Activated CD8-positive, alpha-beta T cell treated with anti-CD3 and anti-CD28 coated beads for 36 hours (primary cell): ENCODE measurements at regions not wholly inside any gene's neighbourhood (a gene's known extent, or its start where the extent isn't known, plus 50 kb on each side); places are given as distances from the start of the nearest gene placed in this dataset.

Experiments
- ATAC-seq: fragments of 200-7000 bp; cut with Tn5 transposase; one replicate; pipeline ENCODE4 v1.10.0; 2021; ENCODE audit warnings: mild to moderate bottlenecking, moderate library complexity
- CTCF ChIA-PET: fragments of 350-600 bp; sonication (Branson Sonifier 250); formaldehyde crosslinking; loops from one replicate; lab custom pipeline; 2021; ENCODE audit warnings: antibody characterized with exemption; lab: Charles Lee
- POLR2A ChIA-PET: fragments of 350-600 bp; sonication (Branson Sonifier 250); formaldehyde crosslinking; loops from one replicate; lab custom pipeline; 2021; ENCODE audit warnings: antibody characterized with exemption; lab: Charles Lee
- DNase-seq: peaks from one replicate; pipeline ENCODE4 v3.0.0-alpha.2; 2020
- H3K27ac Mint-ChIP-seq: one replicate; pipeline ENCODE4 v1.8.0; 2021; ENCODE audit warnings: mild to moderate bottlenecking, mixed read lengths
- H3K27me3 Mint-ChIP-seq: one replicate; pipeline ENCODE4 v1.8.0; 2021; ENCODE audit warnings: mixed read lengths
- H3K36me3 Mint-ChIP-seq: one replicate; pipeline ENCODE4 v1.8.0; 2021; ENCODE audit warnings: low read depth, mixed read lengths
- H3K4me1 Mint-ChIP-seq: one replicate; pipeline ENCODE4 v1.8.0; 2021; ENCODE audit warnings: low read depth, mixed read lengths
- H3K4me3 Mint-ChIP-seq: one replicate; pipeline ENCODE4 v1.8.0; 2021; ENCODE audit warnings: mild to moderate bottlenecking, moderate library complexity, mixed read lengths
- H3K9me3 Mint-ChIP-seq: one replicate; pipeline ENCODE4 v1.8.0; 2021; ENCODE audit warnings: mixed read lengths
- intact Hi-C: fragments of 100-400 bp; cut with micrococcal nuclease; formaldehyde crosslinking; loops from one replicate; pipeline ENCODE4 v1.10.0; 2022
- TF ChIP-seq, protein P1 (sequence below): fragments of 200-600 bp; IDR thresholded peaks from one replicate; pipeline ENCODE4 v1.8.0; 2022; ENCODE audit warnings: antibody characterized with exemption, mild to moderate bottlenecking

DNA sequence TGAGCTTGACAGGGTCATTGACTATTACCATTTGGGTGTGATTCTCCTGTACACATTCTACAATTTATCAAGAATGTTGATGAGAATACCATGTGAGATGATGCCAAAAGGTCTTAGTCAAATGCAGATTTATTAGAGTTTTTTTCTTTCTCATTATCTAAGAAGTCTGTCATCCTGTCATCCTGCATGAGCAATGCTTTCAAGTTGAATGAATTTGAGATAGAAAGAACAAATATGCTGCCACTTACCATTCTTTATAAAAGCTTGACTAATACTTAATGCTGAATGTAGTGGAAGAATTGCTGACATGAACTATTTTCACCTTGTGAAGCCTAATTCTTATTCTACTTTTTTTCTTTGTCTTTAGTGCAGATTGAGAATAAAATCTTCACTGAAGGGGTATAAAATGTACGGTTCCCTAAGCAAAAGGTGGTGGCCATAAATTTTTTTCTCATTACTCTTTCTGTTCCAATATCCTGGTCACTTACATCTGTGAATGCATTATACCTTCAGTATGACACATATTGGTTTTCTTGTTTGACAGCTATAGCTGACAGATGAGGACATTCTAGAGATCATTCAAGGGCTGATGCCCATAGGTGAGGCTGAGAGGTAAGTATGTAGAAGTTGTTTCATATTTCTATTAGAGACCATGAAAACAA, 1434.7 kb downstream of the SLITRK1 start:
- CTCF ChIA-PET = no interaction called here

DNA sequence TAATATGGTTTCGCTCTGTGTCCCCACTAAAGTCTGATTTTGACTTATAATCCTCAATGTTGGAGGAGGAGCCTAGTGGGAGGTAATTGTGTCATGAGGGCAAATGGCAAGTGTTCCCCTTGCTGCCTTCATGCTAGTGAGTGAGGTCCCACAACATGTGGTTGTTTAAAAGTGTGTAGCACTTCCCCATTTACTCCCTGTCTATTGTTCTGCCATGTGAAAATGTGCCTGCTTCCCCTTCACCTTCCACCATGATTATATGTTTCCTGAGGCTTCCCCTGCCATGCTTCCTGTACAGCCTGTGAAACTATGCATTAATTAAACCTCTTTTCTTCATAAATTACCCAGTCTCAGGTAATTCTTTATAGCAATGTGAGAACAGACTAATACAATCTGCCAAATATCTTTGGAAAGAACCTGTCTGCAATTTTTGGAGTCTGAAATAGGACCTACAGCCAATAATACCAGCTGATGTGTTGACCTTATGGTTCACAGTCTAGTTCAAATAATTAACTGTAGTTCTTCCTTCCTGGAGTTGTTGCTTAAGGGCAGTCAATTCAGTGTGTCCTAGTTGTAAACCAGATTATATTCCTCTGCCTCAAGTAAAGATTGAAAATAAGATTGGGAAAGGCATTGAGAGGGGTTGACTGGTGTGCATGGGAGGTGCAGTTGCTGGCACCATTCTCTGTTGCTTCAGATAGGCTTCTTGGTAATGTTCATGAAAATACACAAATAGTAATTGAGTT, 1442.9 kb downstream of the SLITRK1 start:
- Mint-ChIP-seq H3K4me1 (no peaks in the 10 kb centered on the region), H3K27ac (no peak overlapping the region), H3K9me3 (peaks cover 20% of the 10 kb centered on the region), H3K36me3 (no peaks in the 10 kb centered on the region), H3K27me3 (no peaks in the 10 kb centered on the region), H3K4me3 (no peak overlapping the region)
- TF ChIP-seq, protein P1, sequence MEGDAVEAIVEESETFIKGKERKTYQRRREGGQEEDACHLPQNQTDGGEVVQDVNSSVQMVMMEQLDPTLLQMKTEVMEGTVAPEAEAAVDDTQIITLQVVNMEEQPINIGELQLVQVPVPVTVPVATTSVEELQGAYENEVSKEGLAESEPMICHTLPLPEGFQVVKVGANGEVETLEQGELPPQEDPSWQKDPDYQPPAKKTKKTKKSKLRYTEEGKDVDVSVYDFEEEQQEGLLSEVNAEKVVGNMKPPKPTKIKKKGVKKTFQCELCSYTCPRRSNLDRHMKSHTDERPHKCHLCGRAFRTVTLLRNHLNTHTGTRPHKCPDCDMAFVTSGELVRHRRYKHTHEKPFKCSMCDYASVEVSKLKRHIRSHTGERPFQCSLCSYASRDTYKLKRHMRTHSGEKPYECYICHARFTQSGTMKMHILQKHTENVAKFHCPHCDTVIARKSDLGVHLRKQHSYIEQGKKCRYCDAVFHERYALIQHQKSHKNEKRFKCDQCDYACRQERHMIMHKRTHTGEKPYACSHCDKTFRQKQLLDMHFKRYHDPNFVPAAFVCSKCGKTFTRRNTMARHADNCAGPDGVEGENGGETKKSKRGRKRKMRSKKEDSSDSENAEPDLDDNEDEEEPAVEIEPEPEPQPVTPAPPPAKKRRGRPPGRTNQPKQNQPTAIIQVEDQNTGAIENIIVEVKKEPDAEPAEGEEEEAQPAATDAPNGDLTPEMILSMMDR = no peak
- CTCF ChIA-PET = no interaction called here
- no peak for DNase-seq
- POLR2A ChIA-PET = no interaction called here
- intact Hi-C loops = no loop called here
- ATAC-seq = no peak

More for the DNA sequence above, 1434.7 kb downstream of the SLITRK1 start:
- Mint-ChIP-seq H3K36me3 (no peaks in the 10 kb centered on the region), H3K4me1 (no peaks in the 10 kb centered on the region), H3K9me3 (peaks cover 7% of the 10 kb centered on the region), H3K4me3 (no peak overlapping the region), H3K27ac (no peak overlapping the region), H3K27me3 (no peaks in the 10 kb centered on the region)
- POLR2A ChIA-PET = no interaction called here
- intact Hi-C loops = no loop called here
- ATAC-seq (no peak), DNase-seq (no peak)
- TF ChIP-seq, protein P1 = no peak

DNA sequence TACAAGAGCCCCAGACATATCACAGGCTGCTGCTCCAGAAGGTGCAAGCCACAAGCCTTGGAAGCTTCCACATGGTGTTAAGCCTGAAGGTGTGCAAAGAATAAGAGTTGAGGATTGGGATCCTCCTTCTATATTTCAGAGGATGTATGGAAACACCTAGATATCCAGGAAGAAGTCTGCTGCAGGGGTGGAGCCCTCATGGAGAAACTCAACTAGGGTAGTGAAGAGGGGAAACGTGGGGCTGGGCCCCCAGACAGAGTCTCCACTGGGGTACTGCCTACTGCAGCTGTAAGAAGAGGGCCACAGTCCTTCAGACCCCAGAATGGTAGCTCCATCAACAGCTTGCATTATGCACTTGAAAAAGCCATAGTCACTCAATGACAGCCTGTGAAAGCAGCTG, 1444.0 kb downstream of the SLITRK1 start:
- ChIA-PET CTCF (no interaction called here), POLR2A (no interaction called here)
- TF ChIP-seq, protein P1 = no peak
- Mint-ChIP-seq H3K4me1 (no peaks in the 10 kb centered on the region), H3K27ac (no peak overlapping the region), H3K36me3 (no peaks in the 10 kb centered on the region), H3K4me3 (no peak overlapping the region), H3K9me3 (peaks cover 17% of the 10 kb centered on the region), H3K27me3 (no peaks in the 10 kb centered on the region)
- ATAC-seq = no peak
- intact Hi-C loops = no loop called here
- DNase-seq = no peak

DNA sequence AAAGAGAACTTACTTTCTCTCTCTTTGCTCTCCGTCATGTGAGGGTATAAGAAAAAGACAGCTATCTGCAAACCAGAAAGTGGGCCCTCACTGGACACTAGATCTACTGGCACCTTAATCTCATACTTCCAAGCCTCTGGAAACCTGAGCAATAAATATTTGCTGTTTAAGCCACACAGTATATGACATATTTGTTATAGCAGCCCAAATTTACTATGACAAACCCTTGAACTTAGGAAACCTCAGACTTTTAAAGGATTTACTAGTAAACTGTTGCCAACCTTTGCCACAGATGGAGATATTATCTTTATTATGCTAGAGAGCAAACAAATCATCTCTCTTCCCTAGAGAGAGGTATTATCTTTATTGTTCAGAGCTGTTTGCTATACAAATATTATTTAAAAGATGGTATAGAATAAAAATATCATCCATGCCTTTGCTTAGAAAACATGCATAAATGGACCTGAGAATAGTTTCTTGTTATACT, 1446.1 kb downstream of the SLITRK1 start:
- Mint-ChIP-seq H3K4me3 (no peak overlapping the region), H3K27ac (no peak overlapping the region), H3K9me3 (peaks cover 16% of the 10 kb centered on the region), H3K36me3 (no peaks in the 10 kb centered on the region), H3K4me1 (no peaks in the 10 kb centered on the region), H3K27me3 (no peaks in the 10 kb centered on the region)
- POLR2A ChIA-PET = no interaction called here
- CTCF ChIA-PET = no interaction called here
- TF ChIP-seq, protein P1 = no peak
- no peak for DNase-seq
- no peak for ATAC-seq
- intact Hi-C loops = no loop called here

DNA sequence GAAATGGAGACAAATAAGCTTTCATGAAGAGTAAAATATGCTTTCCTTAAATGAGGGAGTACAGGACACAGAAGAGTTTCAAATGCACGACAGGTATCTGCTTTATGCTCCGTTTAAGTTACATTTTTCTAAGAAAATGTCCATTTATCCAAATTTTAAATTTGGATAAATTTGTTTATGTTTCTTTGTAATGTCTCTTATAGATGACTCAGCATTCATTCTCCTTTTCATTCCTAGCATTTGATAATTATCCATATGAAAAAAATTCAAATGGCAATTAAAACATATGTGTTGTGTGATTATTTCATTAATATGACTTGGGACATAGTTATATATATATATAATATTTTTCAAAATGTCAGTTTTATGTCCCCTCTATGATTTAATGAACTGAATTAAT, 1449.3 kb downstream of the SLITRK1 start:
- H3K27me3 Mint-ChIP-seq = no peaks in the 10 kb centered on the region
- no peak overlapping the region for H3K27ac Mint-ChIP-seq
- ATAC-seq (no peak), DNase-seq (no peak)
- no peaks in the 10 kb centered on the region for H3K4me1 Mint-ChIP-seq
- intact Hi-C loops = no loop called here
- peaks cover 10% of the 10 kb centered on the region for H3K9me3 Mint-ChIP-seq
- ChIA-PET CTCF (no interaction called here), POLR2A (no interaction called here)
- H3K36me3 Mint-ChIP-seq = no peaks in the 10 kb centered on the region
- H3K4me3 Mint-ChIP-seq = no peak overlapping the region
- TF ChIP-seq, protein P1 = no peak
